ENCODE measurements at regions not wholly inside any gene's neighbourhood (a gene's known extent, or its start where the extent isn't known, plus 50 kb on each side); places are given as distances from the start of the nearest gene placed in this dataset.

DNA sequence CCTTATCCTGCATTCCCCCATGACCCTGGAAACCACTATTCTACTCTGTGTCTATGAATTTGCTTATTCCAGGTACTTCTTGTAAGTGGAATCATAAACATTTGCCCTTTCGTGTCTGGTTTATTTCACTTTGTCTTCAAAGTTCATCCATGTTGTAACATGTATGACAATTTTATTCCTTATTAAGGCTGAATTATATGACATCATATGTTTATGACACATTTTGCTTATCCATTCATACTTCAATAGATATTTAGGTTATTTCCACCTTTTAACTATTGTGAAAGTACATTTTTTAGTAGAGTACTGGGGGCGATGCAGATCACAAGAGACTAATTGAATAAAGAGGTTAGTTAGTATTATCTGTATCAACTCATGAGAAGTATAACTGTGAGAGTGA is 591.6 kb downstream of the UTRN start:
- CTCF ChIA-PET = no interaction called here
- H3K4me3 Mint-ChIP-seq (ENCODE audit: low read depth, unreplicated experiment) = no peak overlapping the region
- no peaks in the 10 kb centered on the region for H3K4me1 Mint-ChIP-seq (ENCODE audit: low read depth, unreplicated experiment)
- H3K36me3 Mint-ChIP-seq (ENCODE audit: insufficient read depth, unreplicated experiment) = no peaks in the 10 kb centered on the region
- H3K27me3 Mint-ChIP-seq (ENCODE audit: unreplicated experiment) = no peaks in the 10 kb centered on the region
- no TSS peak for BruUV-seq (replicated peaks)
- intact Hi-C loops (cut with micrococcal nuclease; ENCODE audit: unreplicated experiment) = no loop called here
- no peaks in the 10 kb centered on the region for H3K9me3 Mint-ChIP-seq (ENCODE audit: low read depth, unreplicated experiment)
- TF ChIP-seq, protein P1, sequence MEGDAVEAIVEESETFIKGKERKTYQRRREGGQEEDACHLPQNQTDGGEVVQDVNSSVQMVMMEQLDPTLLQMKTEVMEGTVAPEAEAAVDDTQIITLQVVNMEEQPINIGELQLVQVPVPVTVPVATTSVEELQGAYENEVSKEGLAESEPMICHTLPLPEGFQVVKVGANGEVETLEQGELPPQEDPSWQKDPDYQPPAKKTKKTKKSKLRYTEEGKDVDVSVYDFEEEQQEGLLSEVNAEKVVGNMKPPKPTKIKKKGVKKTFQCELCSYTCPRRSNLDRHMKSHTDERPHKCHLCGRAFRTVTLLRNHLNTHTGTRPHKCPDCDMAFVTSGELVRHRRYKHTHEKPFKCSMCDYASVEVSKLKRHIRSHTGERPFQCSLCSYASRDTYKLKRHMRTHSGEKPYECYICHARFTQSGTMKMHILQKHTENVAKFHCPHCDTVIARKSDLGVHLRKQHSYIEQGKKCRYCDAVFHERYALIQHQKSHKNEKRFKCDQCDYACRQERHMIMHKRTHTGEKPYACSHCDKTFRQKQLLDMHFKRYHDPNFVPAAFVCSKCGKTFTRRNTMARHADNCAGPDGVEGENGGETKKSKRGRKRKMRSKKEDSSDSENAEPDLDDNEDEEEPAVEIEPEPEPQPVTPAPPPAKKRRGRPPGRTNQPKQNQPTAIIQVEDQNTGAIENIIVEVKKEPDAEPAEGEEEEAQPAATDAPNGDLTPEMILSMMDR (IDR thresholded peaks at IDR 0.05; ENCODE audit: unreplicated experiment) = no peak
- DNase-seq = no peak
- no peak overlapping the region for H3K27ac Mint-ChIP-seq (ENCODE audit: unreplicated experiment)

- Mint-ChIP-seq H3K27me3 (ENCODE audit: unreplicated experiment) (no peaks in the 10 kb centered on the region), H3K4me3 (ENCODE audit: low read depth, unreplicated experiment) (no peak overlapping the region), H3K9me3 (ENCODE audit: low read depth, unreplicated experiment) (no peaks in the 10 kb centered on the region), H3K4me1 (ENCODE audit: low read depth, unreplicated experiment) (no peaks in the 10 kb centered on the region), H3K36me3 (ENCODE audit: insufficient read depth, unreplicated experiment) (no peaks in the 10 kb centered on the region), H3K27ac (ENCODE audit: unreplicated experiment) (no peak overlapping the region)
- intact Hi-C loops (cut with micrococcal nuclease; ENCODE audit: unreplicated experiment) = no loop called here
- no TSS peak for BruUV-seq (replicated peaks)
- DNase-seq = no peak
- TF ChIP-seq, protein P1 (IDR thresholded peaks at IDR 0.05; ENCODE audit: unreplicated experiment) = no peak
- CTCF ChIA-PET = no interaction called here
These were observed 592.0 kb downstream of the UTRN start for GRCh38 chr6:144877118-144877517.

- TF ChIP-seq, protein P1 (IDR thresholded peaks at IDR 0.05; ENCODE audit: unreplicated experiment) = no peak
- CTCF ChIA-PET = interaction anchor here (0.6 kb wide), 1 partner anchor 564 kb away, joined by 3 read pairs; no protein-coding TSS in a partner anchor
- H3K4me1 Mint-ChIP-seq (ENCODE audit: low read depth, unreplicated experiment) = no peaks in the 10 kb centered on the region
- H3K4me3 Mint-ChIP-seq (ENCODE audit: low read depth, unreplicated experiment) = no peak overlapping the region
- no peaks in the 10 kb centered on the region for H3K36me3 Mint-ChIP-seq (ENCODE audit: insufficient read depth, unreplicated experiment)
- H3K27ac Mint-ChIP-seq (ENCODE audit: unreplicated experiment) = no peak overlapping the region
- no peaks in the 10 kb centered on the region for H3K27me3 Mint-ChIP-seq (ENCODE audit: unreplicated experiment)
- no peak for DNase-seq
- intact Hi-C loops (cut with micrococcal nuclease; ENCODE audit: unreplicated experiment) = no loop called here
- BruUV-seq (replicated peaks) = no TSS peak
- H3K9me3 Mint-ChIP-seq (ENCODE audit: low read depth, unreplicated experiment) = no peaks in the 10 kb centered on the region
These were observed 593.4 kb downstream of the UTRN start for GRCh38 chr6:144878577-144878976.

GRCh38 chr6:144879436-144879835 is 594.3 kb downstream of the UTRN start:
- TF ChIP-seq, protein P1 (IDR thresholded peaks at IDR 0.05; ENCODE audit: unreplicated experiment) = no peak
- BruUV-seq (replicated peaks) = no TSS peak

More at GRCh38 chr6:144879436-144879835, 594.3 kb downstream of the UTRN start:
- H3K4me3 Mint-ChIP-seq (ENCODE audit: low read depth, unreplicated experiment) = no peak overlapping the region
- intact Hi-C loops (cut with micrococcal nuclease; ENCODE audit: unreplicated experiment) = no loop called here
- no peaks in the 10 kb centered on the region for H3K9me3 Mint-ChIP-seq (ENCODE audit: low read depth, unreplicated experiment)
- H3K4me1 Mint-ChIP-seq (ENCODE audit: low read depth, unreplicated experiment) = no peaks in the 10 kb centered on the region
- CTCF ChIA-PET = no interaction called here
- H3K27me3 Mint-ChIP-seq (ENCODE audit: unreplicated experiment) = no peaks in the 10 kb centered on the region
- no peak overlapping the region for H3K27ac Mint-ChIP-seq (ENCODE audit: unreplicated experiment)
- no peak for DNase-seq
- H3K36me3 Mint-ChIP-seq (ENCODE audit: insufficient read depth, unreplicated experiment) = no peaks in the 10 kb centered on the region
